ENCODE measurements at regions not wholly inside any gene's neighbourhood (a gene's known extent, or its start where the extent isn't known, plus 50 kb on each side); places are given as distances from the start of the nearest gene placed in this dataset.

- H3K27ac ChIP-seq = no peak overlapping the region
- no peaks in the 10 kb centered on the region for H3K27me3 ChIP-seq
- no peaks in the 10 kb centered on the region for H3K4me1 ChIP-seq
- WGBS, 2 donors = 67 to 82% methylated on average over 1 of the region's 1 CpG
- ATAC-seq (ENCODE audit: low FRiP score in 2 of 2) = no peak
- H3K4me3 ChIP-seq = no peak overlapping the region
- no peaks in the 10 kb centered on the region for H3K9me3 ChIP-seq
- DNase-seq = no peak
- H3K36me3 ChIP-seq = no peaks in the 10 kb centered on the region
- TF ChIP-seq POLR2AphosphoS5 (IDR thresholded peaks at IDR 0.05) (no peak), EP300 (IDR thresholded peaks at IDR 0.05) (no peak)
- TF ChIP-seq, protein P1, sequence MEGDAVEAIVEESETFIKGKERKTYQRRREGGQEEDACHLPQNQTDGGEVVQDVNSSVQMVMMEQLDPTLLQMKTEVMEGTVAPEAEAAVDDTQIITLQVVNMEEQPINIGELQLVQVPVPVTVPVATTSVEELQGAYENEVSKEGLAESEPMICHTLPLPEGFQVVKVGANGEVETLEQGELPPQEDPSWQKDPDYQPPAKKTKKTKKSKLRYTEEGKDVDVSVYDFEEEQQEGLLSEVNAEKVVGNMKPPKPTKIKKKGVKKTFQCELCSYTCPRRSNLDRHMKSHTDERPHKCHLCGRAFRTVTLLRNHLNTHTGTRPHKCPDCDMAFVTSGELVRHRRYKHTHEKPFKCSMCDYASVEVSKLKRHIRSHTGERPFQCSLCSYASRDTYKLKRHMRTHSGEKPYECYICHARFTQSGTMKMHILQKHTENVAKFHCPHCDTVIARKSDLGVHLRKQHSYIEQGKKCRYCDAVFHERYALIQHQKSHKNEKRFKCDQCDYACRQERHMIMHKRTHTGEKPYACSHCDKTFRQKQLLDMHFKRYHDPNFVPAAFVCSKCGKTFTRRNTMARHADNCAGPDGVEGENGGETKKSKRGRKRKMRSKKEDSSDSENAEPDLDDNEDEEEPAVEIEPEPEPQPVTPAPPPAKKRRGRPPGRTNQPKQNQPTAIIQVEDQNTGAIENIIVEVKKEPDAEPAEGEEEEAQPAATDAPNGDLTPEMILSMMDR (IDR thresholded peaks at IDR 0.05) = no peak
Observed at GRCh38 chr5:105730982-105731381, 1939.8 kb downstream of the EFNA5 start.

- H3K27ac ChIP-seq = no peak overlapping the region
- H3K9me3 ChIP-seq = peaks cover 0 to 4% (median 0%) of the 10 kb centered on the region in 4 donors
- TF ChIP-seq POLR2A (IDR thresholded peaks at IDR 0.05) (no peak), EP300 (IDR thresholded peaks at IDR 0.05) (no peak), POLR2AphosphoS5 (IDR thresholded peaks at IDR 0.05) (no peak)
- TF ChIP-seq, protein P1 (IDR thresholded peaks at IDR 0.05) = no peak
- WGBS, 2 donors = 90 to 94% methylated on average over 3 to 4 of the region's 4 CpGs
- ATAC-seq (ENCODE audit: low FRiP score in 2 of 2) (peak; percentile 35 to 65), DNase-seq (peak in 1 of 2 donors; percentile 0)
- H3K27me3 ChIP-seq = no peaks in the 10 kb centered on the region
- no peaks in the 10 kb centered on the region for H3K36me3 ChIP-seq
- H3K4me1 ChIP-seq = no peaks in the 10 kb centered on the region
- no peak overlapping the region for H3K4me3 ChIP-seq
Observed at GRCh38 chr5:105726093-105726492, 1944.6 kb downstream of the EFNA5 start.

GRCh38 chr5:105708442-105708841, 1962.3 kb downstream of the EFNA5 start:
- no peaks in the 10 kb centered on the region for H3K27me3 ChIP-seq
- no peak for ATAC-seq (ENCODE audit: low FRiP score in 2 of 2)
- TF ChIP-seq, protein P1 (IDR thresholded peaks at IDR 0.05) = no peak
- TF ChIP-seq EP300 (IDR thresholded peaks at IDR 0.05) = no peak
- no peak for TF ChIP-seq POLR2AphosphoS5 (IDR thresholded peaks at IDR 0.05)
- no peak for TF ChIP-seq POLR2A (IDR thresholded peaks at IDR 0.05)
- peaks cover 0 to 5% (median 0%) of the 10 kb centered on the region in 4 donors for H3K9me3 ChIP-seq
- 72 to 79% methylated on average over 1 of the region's 1 CpG for WGBS, 2 donors
- H3K27ac ChIP-seq = no peak overlapping the region
- H3K4me3 ChIP-seq = no peak overlapping the region
- H3K36me3 ChIP-seq = no peaks in the 10 kb centered on the region
- no peaks in the 10 kb centered on the region for H3K4me1 ChIP-seq
- no peak for DNase-seq

- Histone ChIP-seq H3K4me3 (no peak overlapping the region), H3K4me1 (no peaks in the 10 kb centered on the region), H3K27ac (no peak overlapping the region), H3K36me3 (no peaks in the 10 kb centered on the region), H3K9me3 (peaks cover 0 to 15% (median 4%) of the 10 kb centered on the region in 4 donors), H3K27me3 (no peaks in the 10 kb centered on the region)
- TF ChIP-seq EP300 (IDR thresholded peaks at IDR 0.05) = no peak
- no peak for TF ChIP-seq POLR2A (IDR thresholded peaks at IDR 0.05)
- no peak for TF ChIP-seq POLR2AphosphoS5 (IDR thresholded peaks at IDR 0.05)
- TF ChIP-seq, protein P1 (IDR thresholded peaks at IDR 0.05) = no peak
- DNase-seq = no peak
- ATAC-seq (ENCODE audit: low FRiP score in 2 of 2) = no peak
Observed at GRCh38 chr5:105702323-105702722, 1968.4 kb downstream of the EFNA5 start.

DNA sequence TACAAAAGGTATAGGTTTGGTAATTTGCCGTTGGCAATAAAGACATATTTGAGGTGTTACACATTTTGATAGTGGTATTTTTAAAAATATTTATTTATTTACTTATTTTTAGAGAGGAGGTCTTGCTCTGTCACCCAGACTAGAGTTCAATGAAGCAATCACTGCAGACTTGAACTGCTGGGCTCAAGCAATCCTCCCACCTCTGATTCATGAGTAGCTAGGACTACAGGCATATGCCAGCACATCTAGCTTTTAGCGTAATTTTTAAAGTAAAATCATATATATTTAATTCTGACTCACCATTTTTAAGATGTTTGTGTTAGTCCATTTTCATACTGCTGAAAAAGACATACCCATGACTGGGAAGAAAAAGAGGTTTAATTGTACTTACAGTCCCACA, 1974.3 kb downstream of the EFNA5 start:
- peaks cover 0 to 4% (median 2%) of the 10 kb centered on the region in 4 donors for H3K9me3 ChIP-seq
- no peak overlapping the region for H3K4me3 ChIP-seq
- TF ChIP-seq POLR2AphosphoS5 (IDR thresholded peaks at IDR 0.05) (no peak), POLR2A (IDR thresholded peaks at IDR 0.05) (no peak), EP300 (IDR thresholded peaks at IDR 0.05) (no peak)
- TF ChIP-seq, protein P1 (IDR thresholded peaks at IDR 0.05) = no peak
- WGBS, 2 donors = 94 to 95% methylated on average over 2 of the region's 2 CpGs
- no peaks in the 10 kb centered on the region for H3K27me3 ChIP-seq
- H3K27ac ChIP-seq = no peak overlapping the region
- no peaks in the 10 kb centered on the region for H3K36me3 ChIP-seq
- ATAC-seq (ENCODE audit: low FRiP score in 2 of 2) (no peak), DNase-seq (no peak)
- H3K4me1 ChIP-seq = no peaks in the 10 kb centered on the region
